Vagina (tissue), 2 donors: ENCODE measurements at regions not wholly inside any gene's neighbourhood (a gene's known extent, or its start where the extent isn't known, plus 50 kb on each side); places are given as distances from the start of the nearest gene placed in this dataset.

Source experiments
- DNase-seq, 2 donors: peaks; one replicate each; pipeline ENCODE4 v3.0.0-alpha.2; 2017; ENCODE audit errors: extremely low spot score in 2 of 2
- H3K27ac ChIP-seq: fragments of 200-600 bp; sonication (generic); one replicate; pipeline ENCODE4 v1.5.1; 2019
- H3K27me3 ChIP-seq: fragments of 200-600 bp; sonication (generic); one replicate; pipeline ENCODE4 v1.5.1; 2019
- H3K36me3 ChIP-seq, 2 donors: fragments of 200-600 bp; sonication (generic); one replicate each; pipeline ENCODE4 v1.5.1; 2017 to 2019
- H3K4me1 ChIP-seq: fragments of 200-600 bp; sonication (generic); one replicate; pipeline ENCODE4 v1.5.1; 2019
- H3K4me3 ChIP-seq, 2 donors: fragments of 200-600 bp; sonication (generic); 1 replicate in 1 of 2; 2 replicates in 1 of 2; pipeline ENCODE4 v1.5.1; 2016 to 2019
- H3K9me3 ChIP-seq: fragments of 200-600 bp; sonication (generic); one replicate; pipeline ENCODE4 v1.5.1; 2019
- CTCF ChIP-seq, 3 experiments: fragments of 450-650 bp in 2 of 3; fragments of 200-600 bp in 1 of 3; sonication (generic) in 1 of 3; IDR thresholded peaks; one replicate each; pipeline ENCODE4 v1.5.1; 2017 to 2019; ENCODE audit warnings: antibody characterized with exemption in 3 of 3, mild to moderate bottlenecking in 2 of 3, moderate library complexity in 2 of 3
- POLR2A ChIP-seq, 2 donors: fragments of 450-650 bp; IDR thresholded peaks; one replicate each; pipeline ENCODE4 v1.6.1; 2017; ENCODE audit warnings: antibody characterized with exemption in 2 of 2, mild to moderate bottlenecking in 2 of 2, moderate library complexity in 2 of 2
- POLR2AphosphoS5 ChIP-seq, 2 donors: sonication (generic); formaldehyde crosslinking; IDR thresholded peaks; one replicate each; pipeline ENCODE4 v1.9.0; 2017; ENCODE audit warnings: antibody characterized with exemption in 2 of 2, mild to moderate bottlenecking in 2 of 2, low read depth in 1 of 2; ENCODE audit not compliant: insufficient read depth in 1 of 2
- intact Hi-C: fragments of 100-400 bp; cut with DNase I; formaldehyde crosslinking; loops from one replicate; pipeline ENCODE4 v1.15.1; 2023

GRCh38 chr14:37946819-37947218, 260.9 kb upstream of the SSTR1 start:
- no peaks in the 10 kb centered on the region for H3K4me1 ChIP-seq
- no peak for TF ChIP-seq POLR2A (IDR thresholded peaks at IDR 0.05)
- no peak for TF ChIP-seq POLR2AphosphoS5 (IDR thresholded peaks at IDR 0.05; ENCODE audit: insufficient read depth in 1 of 2, low read depth in 1 of 2)
- TF ChIP-seq CTCF (IDR thresholded peaks at IDR 0.05) = no peak

GRCh38 chr14:37948266-37948665, 259.4 kb upstream of the SSTR1 start:
- DNase-seq = no peak
- Histone ChIP-seq H3K27me3 (no peaks in the 10 kb centered on the region), H3K4me1 (no peaks in the 10 kb centered on the region), H3K9me3 (no peaks in the 10 kb centered on the region), H3K36me3 (no peaks in the 10 kb centered on the region), H3K27ac (no peak overlapping the region), H3K4me3 (no peak overlapping the region)
- TF ChIP-seq CTCF (IDR thresholded peaks at IDR 0.05) = no peak
- no peak for TF ChIP-seq POLR2AphosphoS5 (IDR thresholded peaks at IDR 0.05; ENCODE audit: insufficient read depth in 1 of 2, low read depth in 1 of 2)
- no peak for TF ChIP-seq POLR2A (IDR thresholded peaks at IDR 0.05)
- intact Hi-C loops = no loop called here

More at GRCh38 chr14:37946819-37947218, 260.9 kb upstream of the SSTR1 start:
- Histone ChIP-seq H3K9me3 (no peaks in the 10 kb centered on the region), H3K4me3 (no peak overlapping the region), H3K27me3 (no peaks in the 10 kb centered on the region), H3K27ac (no peak overlapping the region), H3K36me3 (no peaks in the 10 kb centered on the region)
- intact Hi-C loops = no loop called here
- no peak for DNase-seq

- DNase-seq = no peak
- no peak for TF ChIP-seq POLR2AphosphoS5 (IDR thresholded peaks at IDR 0.05; ENCODE audit: insufficient read depth in 1 of 2, low read depth in 1 of 2)
- no peak for TF ChIP-seq POLR2A (IDR thresholded peaks at IDR 0.05)
- TF ChIP-seq CTCF (IDR thresholded peaks at IDR 0.05) = no peak
- Histone ChIP-seq H3K27me3 (no peaks in the 10 kb centered on the region), H3K36me3 (no peaks in the 10 kb centered on the region), H3K27ac (no peak overlapping the region), H3K4me1 (no peaks in the 10 kb centered on the region), H3K4me3 (no peak overlapping the region), H3K9me3 (no peaks in the 10 kb centered on the region)
- intact Hi-C loops = no loop called here
Measured at GRCh38 chr14:37968664-37969240, 239.0 kb upstream of the SSTR1 start.

- TF ChIP-seq CTCF (IDR thresholded peaks at IDR 0.05) (no peak), POLR2AphosphoS5 (IDR thresholded peaks at IDR 0.05; ENCODE audit: insufficient read depth in 1 of 2, low read depth in 1 of 2) (no peak), POLR2A (IDR thresholded peaks at IDR 0.05) (no peak)
- Histone ChIP-seq H3K4me1 (no peaks in the 10 kb centered on the region), H3K4me3 (no peak overlapping the region), H3K27ac (no peak overlapping the region), H3K36me3 (no peaks in the 10 kb centered on the region), H3K27me3 (no peaks in the 10 kb centered on the region), H3K9me3 (no peaks in the 10 kb centered on the region)
- no peak for DNase-seq
- intact Hi-C loops = no loop called here
Measured at GRCh38 chr14:37969511-37969979, 238.2 kb upstream of the SSTR1 start.

GRCh38 chr14:37970696-37971095, 237.0 kb upstream of the SSTR1 start:
- no peaks in the 10 kb centered on the region for H3K4me1 ChIP-seq
- no peaks in the 10 kb centered on the region for H3K27me3 ChIP-seq
- no peak for DNase-seq
- no peaks in the 10 kb centered on the region for H3K9me3 ChIP-seq
- H3K27ac ChIP-seq = no peak overlapping the region
- TF ChIP-seq POLR2AphosphoS5 (IDR thresholded peaks at IDR 0.05; ENCODE audit: insufficient read depth in 1 of 2, low read depth in 1 of 2) = no peak
- no peak for TF ChIP-seq CTCF (IDR thresholded peaks at IDR 0.05)
- TF ChIP-seq POLR2A (IDR thresholded peaks at IDR 0.05) = no peak
- no peaks in the 10 kb centered on the region for H3K36me3 ChIP-seq
- intact Hi-C loops = no loop called here
- no peak overlapping the region for H3K4me3 ChIP-seq
